Progenitor cell of endocrine pancreas (in vitro differentiated cells): ENCODE measurements at regions not wholly inside any gene's neighbourhood (a gene's known extent, or its start where the extent isn't known, plus 50 kb on each side); places are given as distances from the start of the nearest gene placed in this dataset.
A peak's percentile ranks its signal among the peaks of the same experiment; 100 is the strongest.

ENCODE experiments used
- DNase-seq: peaks from one replicate; pipeline ENCODE4 v3.0.0; 2021; ENCODE audit warnings: low spot score; ENCODE audit not compliant: unreplicated experiment
- H3K27ac Mint-ChIP-seq: 2 replicates; pipeline ENCODE4 v1.8.0; 2021; ENCODE audit warnings: mild to moderate bottlenecking, moderate library complexity, mixed read lengths
- H3K27me3 Mint-ChIP-seq: 2 replicates; pipeline ENCODE4 v1.8.0; 2021; ENCODE audit warnings: mixed read lengths
- H3K36me3 Mint-ChIP-seq: 2 replicates; pipeline ENCODE4 v1.8.0; 2022; ENCODE audit warnings: mixed read lengths; ENCODE audit not compliant: insufficient read depth
- H3K4me1 Mint-ChIP-seq: 2 replicates; pipeline ENCODE4 v1.8.0; 2021; ENCODE audit warnings: low read depth, mixed read lengths
- H3K4me3 Mint-ChIP-seq: 2 replicates; pipeline ENCODE4 v1.8.0; 2021; ENCODE audit warnings: low read depth, mild to moderate bottlenecking, moderate library complexity, mixed read lengths
- H3K9me3 Mint-ChIP-seq: 2 replicates; pipeline ENCODE4 v1.8.0; 2021; ENCODE audit warnings: low read depth, mixed read lengths
- CTCF ChIP-seq: fragments of 200-600 bp; sonication (generic); IDR thresholded peaks from one replicate; pipeline ENCODE4 v1.5.0; 2021; ENCODE audit warnings: antibody characterized with exemption, mild to moderate bottlenecking; ENCODE audit not compliant: unreplicated experiment

GRCh38 chr1:234716908-234717375, 107.0 kb upstream of the IRF2BP2 start:
- no peak for TF ChIP-seq CTCF
- DNase-seq = no peak
- Mint-ChIP-seq H3K27me3 (no peaks in the 10 kb centered on the region), H3K4me1 (peaks cover 78% of the 10 kb centered on the region), H3K4me3 (no peak overlapping the region), H3K36me3 (no peaks in the 10 kb centered on the region), H3K9me3 (no peaks in the 10 kb centered on the region), H3K27ac (peak overlapping the region; percentile 91)

GRCh38 chr1:234715252-234716014, 105.5 kb upstream of the IRF2BP2 start:
- TF ChIP-seq CTCF = no peak
- no peak overlapping the region for H3K4me3 Mint-ChIP-seq
- H3K27ac Mint-ChIP-seq = peak overlapping the region; percentile 91
- peaks cover 73% of the 10 kb centered on the region for H3K4me1 Mint-ChIP-seq
- no peaks in the 10 kb centered on the region for H3K9me3 Mint-ChIP-seq
- no peaks in the 10 kb centered on the region for H3K27me3 Mint-ChIP-seq
- H3K36me3 Mint-ChIP-seq = no peaks in the 10 kb centered on the region
- no peak for DNase-seq

GRCh38 chr1:234713859-234714258, 103.9 kb upstream of the IRF2BP2 start:
- H3K4me3 Mint-ChIP-seq = no peak overlapping the region
- no peak for TF ChIP-seq CTCF
- no peak overlapping the region for H3K27ac Mint-ChIP-seq
- no peak for DNase-seq
- H3K4me1 Mint-ChIP-seq = peaks cover 62% of the 10 kb centered on the region
- H3K9me3 Mint-ChIP-seq = no peaks in the 10 kb centered on the region
- H3K27me3 Mint-ChIP-seq = no peaks in the 10 kb centered on the region
- H3K36me3 Mint-ChIP-seq = no peaks in the 10 kb centered on the region

- H3K36me3 Mint-ChIP-seq = no peaks in the 10 kb centered on the region
- no peak for TF ChIP-seq CTCF
- no peak for DNase-seq
- no peaks in the 10 kb centered on the region for H3K9me3 Mint-ChIP-seq
- H3K4me3 Mint-ChIP-seq = no peak overlapping the region
- no peak overlapping the region for H3K27ac Mint-ChIP-seq
- peaks cover 59% of the 10 kb centered on the region for H3K4me1 Mint-ChIP-seq
- no peaks in the 10 kb centered on the region for H3K27me3 Mint-ChIP-seq
Observed at GRCh38 chr1:234713440-234713839, 103.5 kb upstream of the IRF2BP2 start.

GRCh38 chr1:234712891-234713305, 102.9 kb upstream of the IRF2BP2 start:
- Mint-ChIP-seq H3K9me3 (peaks cover 3% of the 10 kb centered on the region), H3K4me3 (no peak overlapping the region), H3K27me3 (no peaks in the 10 kb centered on the region), H3K36me3 (no peaks in the 10 kb centered on the region), H3K4me1 (peaks cover 56% of the 10 kb centered on the region), H3K27ac (no peak overlapping the region)
- TF ChIP-seq CTCF = no peak
- no peak for DNase-seq
